Adipocyte (in vitro differentiated cells): ENCODE measurements at regions not wholly inside any gene's neighbourhood (a gene's known extent, or its start where the extent isn't known, plus 50 kb on each side); places are given as distances from the start of the nearest gene placed in this dataset.

Source experiments
- DNase-seq: peaks from one replicate; pipeline ENCODE4 v3.0.0-alpha.2; 2015; ENCODE audit warnings: low read depth
- H3K27me3 ChIP-seq: replicated peaks from 2 replicates; pipeline ENCODE4 v1.7.0; 2013; ENCODE audit warnings: mild to moderate bottlenecking, low read length, moderate library complexity; ENCODE audit not compliant: control insufficient read depth, insufficient read depth
- H3K36me3 ChIP-seq: 2 replicates; pipeline ENCODE4 v1.7.0; 2013; ENCODE audit warnings: low read length, mild to moderate bottlenecking, moderate library complexity; ENCODE audit not compliant: control insufficient read depth, insufficient read depth, severe bottlenecking
- H3K4me1 ChIP-seq: 2 replicates; pipeline ENCODE4 v1.7.0; 2013; ENCODE audit warnings: mild to moderate bottlenecking, low read length, moderate library complexity; ENCODE audit not compliant: control insufficient read depth, insufficient read depth
- H3K4me3 ChIP-seq: 2 replicates; pipeline ENCODE4 v1.7.0; 2013; ENCODE audit warnings: mild to moderate bottlenecking, low read length, moderate library complexity
- H3K9ac ChIP-seq: 2 replicates; pipeline ENCODE4 v1.7.0; 2013; ENCODE audit warnings: mild to moderate bottlenecking, low read length, moderate library complexity
- H3K9me3 ChIP-seq: 2 replicates; pipeline ENCODE4 v1.7.0; 2013; ENCODE audit warnings: mild to moderate bottlenecking, low read length, moderate library complexity; ENCODE audit not compliant: control insufficient read depth

- no peaks in the 10 kb centered on the region for H3K27me3 ChIP-seq
- no peak for DNase-seq
Measured at GRCh38 chr2:155792666-155793065, 539.9 kb downstream of the NR4A2 start.

GRCh38 chr2:155770516-155770915 is 562.0 kb downstream of the NR4A2 start:
- H3K9ac ChIP-seq = no peak overlapping the region

More at GRCh38 chr2:155792666-155793065, 539.9 kb downstream of the NR4A2 start:
- no peaks in the 10 kb centered on the region for H3K4me1 ChIP-seq
- H3K36me3 ChIP-seq = no peaks in the 10 kb centered on the region
- H3K9ac ChIP-seq = no peak overlapping the region
- H3K4me3 ChIP-seq = peak overlapping the region; percentile 17
- H3K9me3 ChIP-seq = peaks cover 42% of the 10 kb centered on the region

GRCh38 chr2:155766342-155767115 is 566.0 kb downstream of the NR4A2 start:
- no peak overlapping the region for H3K4me3 ChIP-seq
- no peak for DNase-seq
- no peaks in the 10 kb centered on the region for H3K27me3 ChIP-seq
- no peaks in the 10 kb centered on the region for H3K4me1 ChIP-seq
- H3K9me3 ChIP-seq = no peaks in the 10 kb centered on the region
- no peaks in the 10 kb centered on the region for H3K36me3 ChIP-seq
- no peak overlapping the region for H3K9ac ChIP-seq

More at GRCh38 chr2:155770516-155770915, 562.0 kb downstream of the NR4A2 start:
- peak; percentile 31 for DNase-seq
- Histone ChIP-seq H3K9me3 (no peaks in the 10 kb centered on the region), H3K27me3 (no peaks in the 10 kb centered on the region), H3K4me3 (no peak overlapping the region), H3K4me1 (no peaks in the 10 kb centered on the region), H3K36me3 (no peaks in the 10 kb centered on the region)

- H3K4me3 ChIP-seq = no peak overlapping the region
- H3K4me1 ChIP-seq = no peaks in the 10 kb centered on the region
- H3K9ac ChIP-seq = no peak overlapping the region
- H3K36me3 ChIP-seq = no peaks in the 10 kb centered on the region
- no peaks in the 10 kb centered on the region for H3K27me3 ChIP-seq
- no peak for DNase-seq
- H3K9me3 ChIP-seq = peaks cover 2% of the 10 kb centered on the region
Measured at GRCh38 chr2:155755481-155755880, 577.0 kb downstream of the NR4A2 start.

GRCh38 chr2:155748131-155748530 is 584.4 kb downstream of the NR4A2 start:
- DNase-seq = no peak

GRCh38 chr2:155747531-155747930 is 585.0 kb downstream of the NR4A2 start:
- no peak overlapping the region for H3K4me3 ChIP-seq
- H3K4me1 ChIP-seq = no peaks in the 10 kb centered on the region
- H3K9ac ChIP-seq = no peak overlapping the region
- DNase-seq = no peak
- no peaks in the 10 kb centered on the region for H3K36me3 ChIP-seq
- no peaks in the 10 kb centered on the region for H3K27me3 ChIP-seq
- no peaks in the 10 kb centered on the region for H3K9me3 ChIP-seq

More at GRCh38 chr2:155748131-155748530, 584.4 kb downstream of the NR4A2 start:
- H3K4me3 ChIP-seq = no peak overlapping the region
- no peak overlapping the region for H3K9ac ChIP-seq
- H3K4me1 ChIP-seq = no peaks in the 10 kb centered on the region
- no peaks in the 10 kb centered on the region for H3K27me3 ChIP-seq
- no peaks in the 10 kb centered on the region for H3K36me3 ChIP-seq
- no peaks in the 10 kb centered on the region for H3K9me3 ChIP-seq

- Histone ChIP-seq H3K9me3 (no peaks in the 10 kb centered on the region), H3K36me3 (no peaks in the 10 kb centered on the region), H3K4me1 (no peaks in the 10 kb centered on the region), H3K9ac (no peak overlapping the region), H3K4me3 (no peak overlapping the region), H3K27me3 (no peaks in the 10 kb centered on the region)
- no peak for DNase-seq
Measured at GRCh38 chr2:155733091-155733853, 599.2 kb downstream of the NR4A2 start.

- Histone ChIP-seq H3K4me1 (no peaks in the 10 kb centered on the region), H3K36me3 (no peaks in the 10 kb centered on the region)
- no peak for DNase-seq
Measured at GRCh38 chr2:155730804-155731203, 601.7 kb downstream of the NR4A2 start.

GRCh38 chr2:155727187-155727895 is 605.2 kb downstream of the NR4A2 start:
- Histone ChIP-seq H3K9me3 (no peaks in the 10 kb centered on the region), H3K9ac (no peak overlapping the region), H3K4me3 (peak overlapping the region; percentile 19), H3K36me3 (no peaks in the 10 kb centered on the region), H3K27me3 (no peaks in the 10 kb centered on the region), H3K4me1 (no peaks in the 10 kb centered on the region)
- no peak for DNase-seq

More at GRCh38 chr2:155730804-155731203, 601.7 kb downstream of the NR4A2 start:
- Histone ChIP-seq H3K27me3 (no peaks in the 10 kb centered on the region), H3K4me3 (no peak overlapping the region), H3K9me3 (no peaks in the 10 kb centered on the region), H3K9ac (no peak overlapping the region)

- DNase-seq = no peak
- Histone ChIP-seq H3K9me3 (no peaks in the 10 kb centered on the region), H3K4me3 (no peak overlapping the region), H3K36me3 (no peaks in the 10 kb centered on the region), H3K9ac (no peak overlapping the region), H3K4me1 (no peaks in the 10 kb centered on the region), H3K27me3 (no peaks in the 10 kb centered on the region)
Measured at GRCh38 chr2:155722290-155722689, 610.2 kb downstream of the NR4A2 start.

GRCh38 chr2:155715705-155716104 is 616.8 kb downstream of the NR4A2 start:
- H3K4me1 ChIP-seq = no peaks in the 10 kb centered on the region
- H3K36me3 ChIP-seq = no peaks in the 10 kb centered on the region
- no peak for DNase-seq
- H3K27me3 ChIP-seq = no peaks in the 10 kb centered on the region
- H3K9me3 ChIP-seq = no peaks in the 10 kb centered on the region
- H3K4me3 ChIP-seq = no peak overlapping the region
- no peak overlapping the region for H3K9ac ChIP-seq
